ENCODE measurements at regions not wholly inside any gene's neighbourhood (a gene's known extent, or its start where the extent isn't known, plus 50 kb on each side); places are given as distances from the start of the nearest gene placed in this dataset.

DNA sequence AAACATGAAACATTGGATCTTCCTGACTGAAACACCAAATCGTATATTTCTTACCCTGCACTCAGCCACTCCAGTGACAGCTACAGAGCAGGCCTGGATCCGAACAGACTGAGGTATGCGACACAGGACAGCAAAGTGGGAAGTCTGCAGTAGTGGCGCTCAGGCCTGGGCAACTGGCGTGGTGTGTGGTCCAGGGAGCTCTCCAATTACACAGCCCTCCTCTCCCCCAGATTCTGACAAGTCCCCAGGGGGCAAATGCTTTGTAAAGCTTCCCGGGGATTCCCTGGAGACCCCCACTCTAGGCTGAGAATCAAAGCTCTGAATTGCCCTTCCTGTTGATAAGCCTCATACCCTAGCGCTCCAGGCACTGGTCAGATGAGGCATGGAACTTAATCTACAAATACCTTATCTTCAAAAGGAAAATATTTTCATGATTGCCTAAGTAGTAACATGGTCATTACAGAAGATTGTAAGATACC lies 104.8 kb upstream of the ERCC6L2 start:
- Histone ChIP-seq H3K79me1 (ENCODE audit: insufficient read depth, low read depth, low read length, poor library complexity, severe bottlenecking) (no peaks in the 10 kb centered on the region), H4K8ac (replicated peaks; ENCODE audit: insufficient read length, low read depth, low read length) (no peak overlapping the region), H2AK5ac (ENCODE audit: insufficient read length, low read length) (no peak overlapping the region), H2BK12ac (ENCODE audit: insufficient read length, low read depth, low read length) (no peak overlapping the region), H3K9me3 (ENCODE audit: control insufficient read depth, low read depth, low read length) (no peaks in the 10 kb centered on the region), H3K27me3 (ENCODE audit: insufficient read depth, low read length) (no peaks in the 10 kb centered on the region; the same call in 1 of the 2 replicates), H2AFZ (ENCODE audit: low read length) (no peak overlapping the region), H3K4me2 (ENCODE audit: insufficient read depth, insufficient read length, low read length) (no peak overlapping the region), H3T11ph (ENCODE audit: low read length) (no peak overlapping the region), H3K9ac (ENCODE audit: extremely low read depth, insufficient read length, low read length) (no peak overlapping the region), H3K18ac (ENCODE audit: insufficient read length, low read depth, low read length) (no peak overlapping the region), H4K20me1 (ENCODE audit: control insufficient read depth, insufficient read depth, insufficient read length) (no peaks in the 10 kb centered on the region), H2BK5ac (ENCODE audit: insufficient read length, low read length) (no peak overlapping the region), H2BK120ac (ENCODE audit: low read depth, low read length, poor library complexity, severe bottlenecking) (no peak overlapping the region), H3K23me2 (ENCODE audit: insufficient read length, low read depth, low read length, poor library complexity, severe bottlenecking) (no peaks in the 10 kb centered on the region), H3K4ac (ENCODE audit: low read depth, low read length) (no peak overlapping the region), H2BK20ac (ENCODE audit: low read depth, low read length, poor library complexity, severe bottlenecking) (no peak overlapping the region), H3K27ac (ENCODE audit: insufficient read length, low read depth, low read length) (no peak overlapping the region), H3K14ac (ENCODE audit: insufficient read depth, low read length) (no peak overlapping the region), H3K79me2 (ENCODE audit: insufficient read depth, low read length) (no peaks in the 10 kb centered on the region), H3K23ac (ENCODE audit: insufficient read length, low read depth, low read length) (no peak overlapping the region), H4K91ac (ENCODE audit: insufficient read length, low read depth, low read length) (no peak overlapping the region), H2BK15ac (ENCODE audit: low read depth, low read length) (no peak overlapping the region), H4K5ac (ENCODE audit: insufficient read length, low read depth, low read length) (no peak overlapping the region), H3K4me1 (ENCODE audit: insufficient read depth, low read length) (peaks cover 17% of the 10 kb centered on the region; the same call in 1 of the 2 replicates), H3K56ac (ENCODE audit: insufficient read length, low read depth, low read length) (no peak overlapping the region)
- TF ChIP-seq, protein P1, sequence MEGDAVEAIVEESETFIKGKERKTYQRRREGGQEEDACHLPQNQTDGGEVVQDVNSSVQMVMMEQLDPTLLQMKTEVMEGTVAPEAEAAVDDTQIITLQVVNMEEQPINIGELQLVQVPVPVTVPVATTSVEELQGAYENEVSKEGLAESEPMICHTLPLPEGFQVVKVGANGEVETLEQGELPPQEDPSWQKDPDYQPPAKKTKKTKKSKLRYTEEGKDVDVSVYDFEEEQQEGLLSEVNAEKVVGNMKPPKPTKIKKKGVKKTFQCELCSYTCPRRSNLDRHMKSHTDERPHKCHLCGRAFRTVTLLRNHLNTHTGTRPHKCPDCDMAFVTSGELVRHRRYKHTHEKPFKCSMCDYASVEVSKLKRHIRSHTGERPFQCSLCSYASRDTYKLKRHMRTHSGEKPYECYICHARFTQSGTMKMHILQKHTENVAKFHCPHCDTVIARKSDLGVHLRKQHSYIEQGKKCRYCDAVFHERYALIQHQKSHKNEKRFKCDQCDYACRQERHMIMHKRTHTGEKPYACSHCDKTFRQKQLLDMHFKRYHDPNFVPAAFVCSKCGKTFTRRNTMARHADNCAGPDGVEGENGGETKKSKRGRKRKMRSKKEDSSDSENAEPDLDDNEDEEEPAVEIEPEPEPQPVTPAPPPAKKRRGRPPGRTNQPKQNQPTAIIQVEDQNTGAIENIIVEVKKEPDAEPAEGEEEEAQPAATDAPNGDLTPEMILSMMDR (conservative IDR thresholded peaks at IDR 0.05) = no peak
- Mint-ChIP-seq H3K36me3 (ENCODE audit: insufficient read depth in 1 of 3, low read depth in 3 of 3) (no peaks in the 10 kb centered on the region), H3K9me3 (no peaks in the 10 kb centered on the region), H3K4me3 (peak overlapping the region; percentile 22 to 33; a peak in 2 of 5 replicates), H3K27ac (0 out of 7 replicates have a peak overlapping the region, but pooled peaks of 1 of the 3 experiments have one; percentile 50), H3K27me3 (ENCODE audit: low read depth) (peaks cover 20% of the 10 kb centered on the region), H3K4me1 (peaks cover 59 to 60% of the 10 kb centered on the region in 2 experiments)
- WGBS (ENCODE audit: extremely low coverage, insufficient read length, low lambda C conversion rate) = no CpG with 5 or more reads among the region's 7 CpGs
- DNase-seq = no peak

Data from H9 (cell line).